ENCODE measurements at regions not wholly inside any gene's neighbourhood (a gene's known extent, or its start where the extent isn't known, plus 50 kb on each side); places are given as distances from the start of the nearest gene placed in this dataset.

DNA sequence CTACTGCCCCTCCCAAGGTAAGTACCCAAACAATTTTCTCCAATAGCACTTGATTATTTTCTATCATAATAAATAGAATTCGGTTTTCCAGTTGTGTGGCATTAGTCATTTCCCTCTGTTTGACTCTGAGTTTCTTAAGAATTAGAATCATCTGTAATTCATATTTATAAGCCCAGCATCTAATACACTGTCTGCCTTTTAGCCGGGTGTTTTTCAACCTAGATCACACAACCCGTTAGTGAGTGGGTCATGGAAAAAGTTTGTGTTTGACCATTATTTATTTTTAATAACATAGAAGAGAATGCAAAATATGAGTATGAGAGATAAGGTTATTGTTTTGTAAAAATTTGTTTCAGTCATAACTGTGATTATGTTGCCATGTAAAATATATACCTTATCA is 701.6 kb downstream of the RFPL4B start:
- WGBS, 3 donors, result 9 to 17% (median 10%) methylated on average over 3 of the region's 3 CpGs
- DNase-seq, result no peak
- TF ChIP-seq, protein P1, sequence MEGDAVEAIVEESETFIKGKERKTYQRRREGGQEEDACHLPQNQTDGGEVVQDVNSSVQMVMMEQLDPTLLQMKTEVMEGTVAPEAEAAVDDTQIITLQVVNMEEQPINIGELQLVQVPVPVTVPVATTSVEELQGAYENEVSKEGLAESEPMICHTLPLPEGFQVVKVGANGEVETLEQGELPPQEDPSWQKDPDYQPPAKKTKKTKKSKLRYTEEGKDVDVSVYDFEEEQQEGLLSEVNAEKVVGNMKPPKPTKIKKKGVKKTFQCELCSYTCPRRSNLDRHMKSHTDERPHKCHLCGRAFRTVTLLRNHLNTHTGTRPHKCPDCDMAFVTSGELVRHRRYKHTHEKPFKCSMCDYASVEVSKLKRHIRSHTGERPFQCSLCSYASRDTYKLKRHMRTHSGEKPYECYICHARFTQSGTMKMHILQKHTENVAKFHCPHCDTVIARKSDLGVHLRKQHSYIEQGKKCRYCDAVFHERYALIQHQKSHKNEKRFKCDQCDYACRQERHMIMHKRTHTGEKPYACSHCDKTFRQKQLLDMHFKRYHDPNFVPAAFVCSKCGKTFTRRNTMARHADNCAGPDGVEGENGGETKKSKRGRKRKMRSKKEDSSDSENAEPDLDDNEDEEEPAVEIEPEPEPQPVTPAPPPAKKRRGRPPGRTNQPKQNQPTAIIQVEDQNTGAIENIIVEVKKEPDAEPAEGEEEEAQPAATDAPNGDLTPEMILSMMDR (IDR thresholded peaks at IDR 0.05), result no peak
- no peak overlapping the region for H3K27ac ChIP-seq
- H3K36me3 ChIP-seq, result no peaks in the 10 kb centered on the region
- intact Hi-C loops (cut with DNase I), result no loop called here
- no peak overlapping the region for H3K4me3 ChIP-seq
- no peaks in the 10 kb centered on the region for H3K27me3 ChIP-seq
- H3K9me3 ChIP-seq, result no peaks in the 10 kb centered on the region
- H3K4me1 ChIP-seq (ENCODE audit: insufficient read depth), result peaks cover 1% of the 10 kb centered on the region

DNA sequence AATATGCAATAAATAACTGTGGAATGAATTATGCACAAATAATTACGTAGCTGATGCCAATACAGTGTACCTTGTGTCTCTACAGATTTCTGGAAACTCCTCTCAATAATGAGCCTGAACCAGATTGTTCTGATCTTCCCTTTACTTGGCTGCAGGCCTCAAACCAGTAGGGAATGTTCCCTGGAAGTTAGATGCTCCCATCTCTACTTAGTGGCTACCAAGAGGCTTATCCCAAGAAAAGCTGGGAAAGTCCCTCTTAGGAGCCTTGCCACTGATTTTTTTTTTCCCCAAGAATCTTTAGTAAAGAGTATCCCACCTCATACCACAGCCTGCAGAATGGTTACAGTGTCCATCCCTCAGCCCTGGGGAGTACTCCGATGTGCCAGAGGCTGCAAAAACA is 702.1 kb downstream of the RFPL4B start:
- H3K27ac ChIP-seq, result no peak overlapping the region
- intact Hi-C loops (cut with DNase I), result no loop called here
- H3K36me3 ChIP-seq, result no peaks in the 10 kb centered on the region
- no peak for TF ChIP-seq POLR2A (IDR thresholded peaks at IDR 0.05)
- TF ChIP-seq, protein P1 (IDR thresholded peaks at IDR 0.05), result no peak
- no peak for TF ChIP-seq EP300 (IDR thresholded peaks at IDR 0.05)
- H3K4me3 ChIP-seq, result no peak overlapping the region
- H3K27me3 ChIP-seq, result no peaks in the 10 kb centered on the region
- 21 to 27% (median 23%) methylated on average over 2 of the region's 2 CpGs for WGBS, 3 donors
- DNase-seq, result no peak
- H3K4me1 ChIP-seq (ENCODE audit: insufficient read depth), result peaks cover 1% of the 10 kb centered on the region
- no peaks in the 10 kb centered on the region for H3K9me3 ChIP-seq

DNA sequence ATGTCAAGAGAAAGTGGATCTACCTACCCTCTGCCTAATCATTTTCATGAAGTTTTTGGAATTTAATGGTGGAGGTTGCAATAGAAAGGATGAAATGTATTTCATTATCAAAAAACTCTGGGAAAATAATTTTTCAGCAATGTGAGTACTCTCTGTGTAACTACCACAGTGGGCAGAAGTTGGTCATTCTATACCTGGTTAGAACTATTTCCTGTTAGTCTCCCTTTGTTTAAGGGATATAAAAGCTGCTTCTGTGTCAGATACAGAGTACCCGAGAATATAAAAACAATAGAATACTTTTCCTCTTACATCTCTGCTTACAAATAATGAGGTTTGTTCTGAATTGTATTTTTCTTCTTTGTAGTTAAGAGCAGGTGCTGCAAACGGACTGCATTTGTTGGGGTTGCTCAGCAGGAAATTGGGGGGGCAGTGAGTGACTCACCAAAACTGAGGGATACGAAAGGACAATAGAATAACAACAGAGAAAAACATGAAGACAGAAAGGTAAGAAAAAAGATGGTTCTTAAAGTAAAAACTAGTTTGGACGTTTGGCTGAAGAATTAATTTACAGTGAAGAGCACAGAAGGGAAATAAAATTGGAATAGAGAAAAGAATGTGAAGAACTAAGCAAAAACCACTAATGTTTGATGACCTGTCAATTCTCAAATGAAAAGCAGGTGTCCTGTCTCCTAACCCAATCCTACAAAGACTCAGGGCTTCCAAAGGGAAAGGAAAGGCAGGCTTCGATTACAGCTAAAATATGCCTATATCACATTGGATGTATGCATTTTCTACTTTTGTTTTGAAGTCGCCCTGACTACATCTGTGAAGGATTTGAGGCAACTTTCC is 703.1 kb downstream of the RFPL4B start:
- Histone ChIP-seq H3K4me3 (no peak overlapping the region), H3K36me3 (no peaks in the 10 kb centered on the region), H3K9me3 (no peaks in the 10 kb centered on the region), H3K4me1 (ENCODE audit: insufficient read depth) (peaks cover 1% of the 10 kb centered on the region), H3K27me3 (no peaks in the 10 kb centered on the region), H3K27ac (no peak overlapping the region)
- intact Hi-C loops (cut with DNase I), result no loop called here
- WGBS, 3 donors, result 49 to 56% (median 55%) methylated on average over 6 of the region's 6 CpGs
- TF ChIP-seq EP300 (IDR thresholded peaks at IDR 0.05), result no peak
- no peak for TF ChIP-seq POLR2A (IDR thresholded peaks at IDR 0.05)
- TF ChIP-seq, protein P1 (IDR thresholded peaks at IDR 0.05), result no peak
- no peak for DNase-seq

DNA sequence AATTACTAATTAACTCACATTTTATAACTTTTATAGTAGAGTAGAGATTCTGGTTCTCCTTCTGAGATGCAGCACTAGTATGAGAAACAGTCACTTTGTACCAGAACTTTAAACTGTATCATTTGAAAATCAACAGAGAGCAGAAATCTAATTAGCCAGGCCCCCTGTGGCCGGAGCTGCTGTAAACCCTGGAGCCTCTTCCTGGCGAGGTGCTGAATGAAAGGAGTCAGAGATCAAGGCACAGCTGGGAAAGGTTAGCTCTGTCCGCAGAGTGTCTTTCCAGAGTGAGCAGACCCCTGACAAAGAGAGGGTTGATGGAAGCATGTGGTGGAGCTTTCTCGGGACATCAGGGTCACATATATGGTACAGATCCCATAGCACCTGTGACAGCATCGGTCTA is 703.8 kb downstream of the RFPL4B start:
- TF ChIP-seq POLR2A (IDR thresholded peaks at IDR 0.05) (no peak), EP300 (IDR thresholded peaks at IDR 0.05) (no peak)
- TF ChIP-seq, protein P1 (IDR thresholded peaks at IDR 0.05), result no peak
- H3K4me1 ChIP-seq (ENCODE audit: insufficient read depth), result peaks cover 1% of the 10 kb centered on the region
- intact Hi-C loops (cut with DNase I), result no loop called here
- DNase-seq, result no peak
- no peak overlapping the region for H3K4me3 ChIP-seq
- 81 to 86% (median 85%) methylated on average over 5 of the region's 5 CpGs for WGBS, 3 donors
- no peaks in the 10 kb centered on the region for H3K27me3 ChIP-seq
- no peaks in the 10 kb centered on the region for H3K36me3 ChIP-seq
- H3K27ac ChIP-seq, result no peak overlapping the region
- no peaks in the 10 kb centered on the region for H3K9me3 ChIP-seq

All from ovary (tissue), 7 donors.